Glutamatergic neuron (in vitro differentiated cells): ENCODE measurements at regions not wholly inside any gene's neighbourhood (a gene's known extent, or its start where the extent isn't known, plus 50 kb on each side); places are given as distances from the start of the nearest gene placed in this dataset.

Source experiments
- DNase-seq: peaks from one replicate; pipeline ENCODE4 v3.0.0; 2022
- H3K27ac Mint-ChIP-seq: one replicate; pipeline ENCODE4 v1.8.0; 2020; ENCODE audit warnings: mild to moderate bottlenecking, mixed read lengths, inconsistent platforms; ENCODE audit not compliant: unreplicated experiment
- H3K27me3 Mint-ChIP-seq: one replicate; pipeline ENCODE4 v1.8.0; 2020; ENCODE audit warnings: mild to moderate bottlenecking, moderate library complexity, mixed read lengths, inconsistent platforms; ENCODE audit not compliant: unreplicated experiment
- H3K36me3 Mint-ChIP-seq: one replicate; pipeline ENCODE4 v1.8.0; 2020; ENCODE audit warnings: mild to moderate bottlenecking, mixed read lengths, inconsistent platforms; ENCODE audit not compliant: unreplicated experiment
- H3K4me1 Mint-ChIP-seq: one replicate; pipeline ENCODE4 v1.8.0; 2020; ENCODE audit warnings: mild to moderate bottlenecking, low read depth, mixed read lengths, inconsistent platforms; ENCODE audit not compliant: unreplicated experiment
- H3K4me3 Mint-ChIP-seq: one replicate; pipeline ENCODE4 v1.8.0; 2020; ENCODE audit warnings: mild to moderate bottlenecking, mixed read lengths, inconsistent platforms; ENCODE audit not compliant: unreplicated experiment
- H3K9me3 Mint-ChIP-seq: one replicate; pipeline ENCODE4 v1.8.0; 2020; ENCODE audit warnings: mild to moderate bottlenecking, moderate library complexity, mixed read lengths, inconsistent platforms; ENCODE audit not compliant: unreplicated experiment
- TF ChIP-seq, protein P1 (sequence below): fragments of 200-600 bp; sonication (generic); IDR thresholded peaks from one replicate; pipeline ENCODE4 v1.5.0; 2021; ENCODE audit not compliant: partially characterized antibody, unreplicated experiment

DNA sequence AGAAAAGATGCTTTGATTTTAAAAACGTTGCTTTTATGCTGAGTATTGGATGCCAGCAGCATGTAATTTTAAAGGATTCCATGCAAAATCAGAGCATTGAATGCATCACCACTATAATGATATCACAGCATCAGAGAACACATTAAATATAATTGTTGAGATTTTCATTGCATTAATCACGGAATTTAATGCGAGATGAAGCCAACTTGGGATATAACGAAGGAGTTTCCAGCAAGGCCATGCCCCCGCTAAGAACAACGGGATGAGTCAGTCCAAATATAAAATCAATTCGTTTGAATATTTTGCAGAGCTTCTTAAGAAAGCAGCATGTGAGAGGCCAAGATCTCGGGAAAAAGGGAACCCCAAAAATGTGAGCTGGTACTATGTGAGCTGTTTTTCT is 423.4 kb upstream of the CHRM3 start:
- TF ChIP-seq, protein P1, sequence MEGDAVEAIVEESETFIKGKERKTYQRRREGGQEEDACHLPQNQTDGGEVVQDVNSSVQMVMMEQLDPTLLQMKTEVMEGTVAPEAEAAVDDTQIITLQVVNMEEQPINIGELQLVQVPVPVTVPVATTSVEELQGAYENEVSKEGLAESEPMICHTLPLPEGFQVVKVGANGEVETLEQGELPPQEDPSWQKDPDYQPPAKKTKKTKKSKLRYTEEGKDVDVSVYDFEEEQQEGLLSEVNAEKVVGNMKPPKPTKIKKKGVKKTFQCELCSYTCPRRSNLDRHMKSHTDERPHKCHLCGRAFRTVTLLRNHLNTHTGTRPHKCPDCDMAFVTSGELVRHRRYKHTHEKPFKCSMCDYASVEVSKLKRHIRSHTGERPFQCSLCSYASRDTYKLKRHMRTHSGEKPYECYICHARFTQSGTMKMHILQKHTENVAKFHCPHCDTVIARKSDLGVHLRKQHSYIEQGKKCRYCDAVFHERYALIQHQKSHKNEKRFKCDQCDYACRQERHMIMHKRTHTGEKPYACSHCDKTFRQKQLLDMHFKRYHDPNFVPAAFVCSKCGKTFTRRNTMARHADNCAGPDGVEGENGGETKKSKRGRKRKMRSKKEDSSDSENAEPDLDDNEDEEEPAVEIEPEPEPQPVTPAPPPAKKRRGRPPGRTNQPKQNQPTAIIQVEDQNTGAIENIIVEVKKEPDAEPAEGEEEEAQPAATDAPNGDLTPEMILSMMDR: no peak
- peaks cover 2% of the 10 kb centered on the region for H3K9me3 Mint-ChIP-seq
- peaks cover 8% of the 10 kb centered on the region for H3K4me1 Mint-ChIP-seq
- peaks cover 2% of the 10 kb centered on the region for H3K27me3 Mint-ChIP-seq
- H3K36me3 Mint-ChIP-seq: no peaks in the 10 kb centered on the region
- H3K4me3 Mint-ChIP-seq: no peak overlapping the region
- no peak overlapping the region for H3K27ac Mint-ChIP-seq
- DNase-seq: no peak

- no peak overlapping the region for H3K27ac Mint-ChIP-seq
- peaks cover 8% of the 10 kb centered on the region for H3K4me1 Mint-ChIP-seq
- H3K9me3 Mint-ChIP-seq: peaks cover 2% of the 10 kb centered on the region
- TF ChIP-seq, protein P1: no peak
- no peak overlapping the region for H3K4me3 Mint-ChIP-seq
- H3K36me3 Mint-ChIP-seq: no peaks in the 10 kb centered on the region
- no peak for DNase-seq
- peaks cover 2% of the 10 kb centered on the region for H3K27me3 Mint-ChIP-seq
These were observed 424.6 kb upstream of the CHRM3 start for GRCh38 chr1:238961790-238962189.

GRCh38 chr1:238960071-238960470 is 426.3 kb upstream of the CHRM3 start:
- Mint-ChIP-seq H3K4me3 (no peak overlapping the region), H3K9me3 (peaks cover 2% of the 10 kb centered on the region)

GRCh38 chr1:238955934-238956333 is 430.4 kb upstream of the CHRM3 start:
- Mint-ChIP-seq H3K27ac (no peak overlapping the region), H3K4me1 (peaks cover 8% of the 10 kb centered on the region), H3K36me3 (no peaks in the 10 kb centered on the region), H3K4me3 (no peak overlapping the region), H3K9me3 (peaks cover 2% of the 10 kb centered on the region), H3K27me3 (peaks cover 2% of the 10 kb centered on the region)
- DNase-seq: no peak
- TF ChIP-seq, protein P1: no peak

More at GRCh38 chr1:238960071-238960470, 426.3 kb upstream of the CHRM3 start:
- TF ChIP-seq, protein P1: no peak
- Mint-ChIP-seq H3K4me1 (peaks cover 8% of the 10 kb centered on the region), H3K36me3 (no peaks in the 10 kb centered on the region), H3K27ac (no peak overlapping the region), H3K27me3 (peaks cover 2% of the 10 kb centered on the region)
- DNase-seq: no peak

GRCh38 chr1:238954865-238955264 is 431.5 kb upstream of the CHRM3 start:
- Mint-ChIP-seq H3K27me3 (no peaks in the 10 kb centered on the region), H3K4me3 (no peak overlapping the region), H3K4me1 (no peaks in the 10 kb centered on the region), H3K36me3 (no peaks in the 10 kb centered on the region), H3K9me3 (no peaks in the 10 kb centered on the region), H3K27ac (no peak overlapping the region)
- TF ChIP-seq, protein P1: no peak
- no peak for DNase-seq
